Common myeloid progenitor, CD34-positive (primary cell): ENCODE measurements at regions not wholly inside any gene's neighbourhood (a gene's known extent, or its start where the extent isn't known, plus 50 kb on each side); places are given as distances from the start of the nearest gene placed in this dataset.
"Not testable (repeated sequence)": the region's sequence is repeated elsewhere in the genome, so short reads cannot be mapped to it uniquely, and the experiment has no call there.

Source experiments
- CTCF ChIA-PET: fragments of 350-600 bp; sonication (Branson Sonifier 250); formaldehyde crosslinking; loops from one replicate; lab custom pipeline; 2021; ENCODE audit warnings: antibody characterized with exemption; lab: Charles Lee
- POLR2A ChIA-PET: fragments of 350-600 bp; sonication (Branson Sonifier 250); formaldehyde crosslinking; loops from one replicate; lab custom pipeline; 2021; ENCODE audit warnings: antibody characterized with exemption; lab: Charles Lee
- DNase-seq, 3 donors: peaks; one replicate each; pipeline versions ENCODE4 v3.0.0 to v3.0.0-alpha.2; 2013
- H3K27ac ChIP-seq, 2 experiments: 1 replicate in 1 of 2; 2 replicates in 1 of 2; pipeline ENCODE4 v1.7.0; 2013; ENCODE audit warnings: inconsistent platforms in 2 of 2, low read length in 2 of 2, mild to moderate bottlenecking in 2 of 2, low read depth in 1 of 2, moderate library complexity in 1 of 2; ENCODE audit not compliant: severe bottlenecking in 2 of 2, insufficient read depth in 1 of 2, poor library complexity in 1 of 2
- H3K27me3 ChIP-seq, 5 experiments: replicated peaks in 2 of 5; 1 replicate in 3 of 5; 2 replicates in 2 of 5; pipeline versions ENCODE4 v1.6.1 to v1.7.0; 2013; ENCODE audit warnings: low read length in 4 of 5, mild to moderate bottlenecking in 2 of 5, moderate library complexity in 2 of 5, inconsistent platforms in 1 of 5; ENCODE audit not compliant: insufficient read depth in 5 of 5, control insufficient read depth in 4 of 5
- H3K36me3 ChIP-seq, 4 experiments: 1 replicate in 2 of 4; 2 replicates in 2 of 4; pipeline versions ENCODE4 v1.6.1 to v1.7.0; 2013; ENCODE audit warnings: low read length in 3 of 4, control low read depth in 1 of 4, mild to moderate bottlenecking in 1 of 4; ENCODE audit not compliant: control insufficient read depth in 4 of 4, insufficient read depth in 4 of 4
- H3K4me1 ChIP-seq, 4 experiments: 1 replicate in 3 of 4; 2 replicates in 1 of 4; pipeline versions ENCODE4 v1.6.1 to v1.7.1; 2013; ENCODE audit warnings: low read length in 3 of 4, mild to moderate bottlenecking in 3 of 4, control low read depth in 1 of 4, inconsistent platforms in 1 of 4, moderate library complexity in 1 of 4; ENCODE audit not compliant: control insufficient read depth in 4 of 4, insufficient read depth in 4 of 4; ENCODE audit errors: control extremely low read depth in 1 of 4
- H3K4me3 ChIP-seq, 7 experiments: 1 replicate in 4 of 7; 2 replicates in 3 of 7; pipeline versions ENCODE4 v1.5.1 to v1.7.0; 2013; ENCODE audit warnings: mild to moderate bottlenecking in 7 of 7, low read length in 6 of 7, moderate library complexity in 6 of 7, inconsistent platforms in 2 of 7, low read depth in 2 of 7, control low read depth in 1 of 7; ENCODE audit not compliant: insufficient read depth in 4 of 7, control insufficient read depth in 1 of 7; ENCODE audit errors: extremely low read depth in 1 of 7
- H3K9me3 ChIP-seq, 5 experiments: 1 replicate in 4 of 5; 2 replicates in 1 of 5; pipeline versions ENCODE4 v1.6.1 to v1.7.1; 2013; ENCODE audit warnings: low read length in 4 of 5, mild to moderate bottlenecking in 2 of 5, inconsistent platforms in 1 of 5, low read depth in 1 of 5, moderate library complexity in 1 of 5; ENCODE audit not compliant: control insufficient read depth in 4 of 5, insufficient read depth in 2 of 5; ENCODE audit errors: control extremely low read depth in 1 of 5
- WGBS: methylation state at CpG from one replicate; pipeline ENCODE4 v1.1.5; 2013; ENCODE audit not compliant: insufficient coverage; 5-methylcytosine and 5-hydroxymethylcytosine counted together

DNA sequence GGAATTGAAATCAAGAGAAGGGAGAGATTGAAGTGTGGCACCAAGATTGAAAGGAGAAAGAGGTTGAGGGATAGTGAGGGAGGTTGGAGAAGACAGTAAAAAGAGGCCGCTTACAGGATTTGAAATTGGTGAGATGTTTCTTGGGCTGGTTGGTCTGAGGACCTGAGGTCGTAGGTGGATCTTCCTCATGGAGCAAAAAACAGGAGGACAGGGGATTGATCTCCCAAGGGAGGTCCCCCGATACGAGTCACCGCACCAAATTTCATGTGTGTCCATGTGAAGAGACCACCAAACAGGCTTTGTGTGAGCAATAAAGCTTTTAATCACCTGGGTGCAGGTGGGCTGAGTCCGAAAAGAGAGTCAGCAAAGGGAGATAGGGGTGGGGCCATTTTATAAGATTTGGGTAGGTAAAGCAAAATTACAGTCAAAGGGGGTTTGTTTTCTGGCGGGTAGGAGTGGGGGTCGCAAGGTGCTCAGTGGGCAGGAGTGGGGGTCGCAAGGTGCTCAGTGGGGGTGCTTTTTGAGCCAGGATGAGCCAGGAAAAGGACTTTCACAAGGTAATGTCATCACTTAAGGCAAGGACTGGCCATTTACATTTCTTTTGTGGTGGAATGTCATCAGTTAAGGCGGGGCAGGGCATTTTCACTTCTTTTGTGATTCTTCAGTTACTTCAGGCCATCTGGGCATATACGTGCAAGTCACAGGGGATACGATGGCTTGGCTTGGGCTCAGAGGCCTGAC lies 505.5 kb downstream of the GRIN2A start:
- 91% methylated on average over 3 of the region's 12 CpGs for WGBS
- POLR2A ChIA-PET, result not testable (repeated sequence)

DNA sequence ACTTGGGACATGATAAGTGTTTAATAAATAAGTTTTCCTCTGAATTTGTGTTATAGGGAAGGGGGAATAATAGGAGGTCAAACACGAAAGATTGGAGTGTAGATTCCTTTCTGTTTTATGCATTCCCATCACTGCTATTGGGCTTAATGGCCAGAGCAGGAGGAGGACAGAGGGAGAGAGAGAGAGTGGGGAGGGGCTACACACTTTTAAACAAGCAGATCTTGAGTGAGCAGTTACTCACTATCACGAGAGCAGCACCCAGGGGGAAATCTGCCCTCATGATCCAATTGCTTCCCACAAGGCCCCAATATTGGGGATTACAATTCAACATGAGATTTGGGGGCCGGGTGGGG lies 505.0 kb downstream of the GRIN2A start:
- Histone ChIP-seq H3K9me3 (no peaks in the 10 kb centered on the region), H3K27me3 (peaks cover 0 to 3% (median 0%) of the 10 kb centered on the region in 5 experiments), H3K4me1 (no peaks in the 10 kb centered on the region), H3K4me3 (no peak overlapping the region), H3K27ac (no peak overlapping the region), H3K36me3 (no peaks in the 10 kb centered on the region)
- no peak for DNase-seq
- WGBS, result 72% methylated on average over 2 of the region's 3 CpGs
- POLR2A ChIA-PET, result no interaction called here
- CTCF ChIA-PET, result no interaction called here

More for the DNA sequence above, 505.5 kb downstream of the GRIN2A start:
- H3K4me1 ChIP-seq, H3K27ac ChIP-seq, H3K4me3 ChIP-seq, H3K9me3 ChIP-seq, H3K36me3 ChIP-seq, H3K27me3 ChIP-seq, CTCF ChIA-PET, DNase-seq: not testable (repeated sequence)

DNA sequence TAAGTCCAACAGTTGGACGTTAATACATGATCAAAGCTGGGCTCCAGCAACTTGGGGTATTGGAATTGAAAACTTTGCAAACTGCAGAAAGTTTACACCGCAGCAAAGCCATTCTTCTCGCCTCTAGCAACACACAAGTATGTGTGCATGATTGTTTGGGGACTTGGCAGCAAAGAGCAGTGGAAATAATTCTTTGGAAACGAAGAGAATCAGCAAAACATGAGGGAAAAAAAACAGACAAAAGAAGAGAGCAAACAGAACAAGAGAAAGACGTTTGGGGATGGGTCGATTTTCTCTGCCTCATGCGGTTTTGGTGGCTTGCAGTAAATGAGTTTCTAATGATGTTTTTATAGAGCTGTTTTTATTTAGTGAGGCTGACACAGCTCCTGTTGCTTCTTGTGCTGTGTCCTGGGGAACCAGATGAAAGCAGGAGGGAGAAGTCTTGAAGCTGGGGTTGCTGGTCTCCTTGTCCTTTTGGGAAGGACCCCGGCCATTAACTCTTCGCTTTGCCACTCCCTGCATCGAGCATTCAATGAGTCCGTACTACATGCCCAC lies 502.9 kb downstream of the GRIN2A start:
- Histone ChIP-seq H3K4me3 (no peak overlapping the region), H3K4me1 (no peaks in the 10 kb centered on the region), H3K36me3 (no peaks in the 10 kb centered on the region), H3K9me3 (peaks cover 0 to 8% (median 2%) of the 10 kb centered on the region in 5 experiments), H3K27ac (no peak overlapping the region), H3K27me3 (peaks cover 0 to 3% (median 0%) of the 10 kb centered on the region in 5 experiments)
- ChIA-PET CTCF (no interaction called here), POLR2A (no interaction called here)
- no peak for DNase-seq
- 55% methylated on average over 8 of the region's 11 CpGs for WGBS

DNA sequence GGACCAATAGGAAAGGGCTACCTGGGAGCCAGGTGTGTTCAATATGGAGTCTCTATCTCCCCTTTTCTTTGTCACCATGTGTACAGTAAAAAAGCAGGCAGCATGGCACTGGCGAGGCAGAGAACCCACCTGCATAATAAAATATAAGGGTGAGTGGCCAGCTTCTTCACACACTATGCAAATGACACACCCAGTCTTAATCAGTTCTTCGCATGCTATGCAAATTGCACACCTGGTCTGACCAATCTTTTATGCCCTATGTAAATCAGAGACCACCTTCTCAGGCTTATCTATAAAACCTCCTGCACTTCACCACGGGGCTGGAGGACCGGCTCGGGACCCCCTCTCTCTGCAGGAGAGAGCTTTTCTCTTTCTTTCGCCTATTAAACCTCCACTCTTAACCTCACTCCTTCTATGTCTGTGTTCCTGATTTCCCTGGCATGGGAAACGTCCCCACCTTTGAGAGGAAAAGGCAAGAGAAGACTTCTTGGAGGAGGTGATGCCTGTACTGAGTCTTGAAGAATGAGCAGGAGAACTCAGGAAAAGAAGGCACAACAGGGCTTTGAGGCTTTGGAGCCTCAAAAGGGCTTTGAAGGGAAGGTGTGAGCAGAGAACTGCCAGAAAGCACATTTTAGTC lies 502.1 kb downstream of the GRIN2A start:
- POLR2A ChIA-PET, result no interaction called here
- WGBS, result 65% methylated on average over 2 of the region's 7 CpGs

DNA sequence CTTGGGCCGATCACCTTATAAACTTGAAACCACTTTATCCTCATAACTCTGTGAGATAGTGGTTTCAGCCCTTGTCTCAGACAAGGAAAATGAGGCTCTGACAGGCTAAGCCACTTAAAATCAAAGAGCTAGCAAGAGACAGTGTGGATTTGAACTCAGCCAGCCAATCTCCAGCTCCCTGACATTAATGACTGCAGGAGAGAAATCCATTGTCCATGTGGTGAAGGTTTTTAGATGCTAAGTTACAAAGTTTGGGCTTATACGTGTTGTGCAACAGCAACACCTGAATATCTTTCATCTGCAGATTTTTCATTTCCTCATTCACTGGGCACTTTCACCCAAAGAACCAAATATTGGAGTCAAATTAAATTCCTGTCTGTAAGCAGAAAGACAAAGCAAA lies 501.3 kb downstream of the GRIN2A start:
- ChIA-PET POLR2A (no interaction called here), CTCF (no interaction called here)
- 83% methylated on average over 1 of the region's 2 CpGs for WGBS

More for the DNA sequence above, 502.1 kb downstream of the GRIN2A start:
- CTCF ChIA-PET, result no interaction called here
- no peaks in the 10 kb centered on the region for H3K36me3 ChIP-seq
- H3K27ac ChIP-seq, result no peak overlapping the region
- peaks cover 0 to 3% (median 0%) of the 10 kb centered on the region in 5 experiments for H3K27me3 ChIP-seq
- peaks cover 0 to 8% (median 2%) of the 10 kb centered on the region in 5 experiments for H3K9me3 ChIP-seq
- DNase-seq, result no peak
- no peak overlapping the region for H3K4me3 ChIP-seq
- H3K4me1 ChIP-seq, result no peaks in the 10 kb centered on the region

DNA sequence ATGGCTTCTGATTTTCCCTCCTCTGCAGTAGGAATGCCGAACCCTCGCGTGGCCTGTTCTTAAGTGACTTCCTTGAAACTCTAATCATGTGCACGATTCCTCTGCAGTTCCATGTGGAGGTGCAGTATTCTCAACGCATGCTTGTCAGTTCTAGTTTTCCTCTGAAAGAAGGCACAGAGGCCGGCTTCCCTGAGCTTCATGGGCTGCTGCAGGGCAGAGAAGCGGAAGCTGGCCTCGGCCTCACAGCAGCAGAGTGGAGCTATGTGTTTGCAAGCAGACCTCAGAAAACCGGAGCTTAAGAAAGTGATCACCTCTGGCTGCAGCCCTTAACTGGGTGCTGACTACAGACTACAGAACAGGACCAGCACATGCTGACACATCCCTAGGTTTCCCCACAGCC lies 500.7 kb downstream of the GRIN2A start:
- WGBS, result 74% methylated on average over 9 of the region's 9 CpGs
- CTCF ChIA-PET, result no interaction called here

More for the DNA sequence above, 501.3 kb downstream of the GRIN2A start:
- Histone ChIP-seq H3K27ac (no peak overlapping the region), H3K27me3 (peaks cover 0 to 3% (median 0%) of the 10 kb centered on the region in 5 experiments), H3K9me3 (peaks cover 0 to 8% (median 2%) of the 10 kb centered on the region in 5 experiments), H3K4me3 (no peak overlapping the region), H3K36me3 (no peaks in the 10 kb centered on the region), H3K4me1 (no peaks in the 10 kb centered on the region)
- no peak for DNase-seq

DNA sequence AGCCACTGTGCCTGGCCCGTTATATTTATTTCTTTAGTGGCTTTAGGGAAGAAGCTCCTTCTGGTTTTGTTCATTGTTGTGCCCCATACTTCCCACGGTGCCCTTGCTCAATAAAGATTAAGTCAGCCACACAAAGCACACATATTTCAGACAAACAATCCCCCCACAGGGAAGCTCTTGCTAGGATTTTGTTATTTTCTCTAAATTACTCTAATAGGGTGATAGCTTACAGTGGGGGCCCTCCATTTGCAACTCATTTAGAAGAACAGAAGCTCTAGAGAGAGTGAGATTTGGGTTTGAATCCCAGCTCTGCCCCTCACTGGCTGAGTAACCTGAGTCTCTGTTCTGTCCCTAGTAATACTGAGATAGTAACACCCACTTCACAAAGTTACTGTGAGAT lies 499.9 kb downstream of the GRIN2A start:
- DNase-seq, result no peak
- POLR2A ChIA-PET, result no interaction called here
- no peaks in the 10 kb centered on the region for H3K36me3 ChIP-seq
- H3K27me3 ChIP-seq, result peaks cover 0 to 3% (median 0%) of the 10 kb centered on the region in 5 experiments
- no peak overlapping the region for H3K27ac ChIP-seq
- H3K9me3 ChIP-seq, result peaks cover 0 to 8% (median 2%) of the 10 kb centered on the region in 5 experiments
- CTCF ChIA-PET, result no interaction called here
- no peak overlapping the region for H3K4me3 ChIP-seq
- WGBS, result 83% methylated on average over 1 of the region's 2 CpGs
- H3K4me1 ChIP-seq, result no peaks in the 10 kb centered on the region

More for the DNA sequence above, 500.7 kb downstream of the GRIN2A start:
- POLR2A ChIA-PET, result no interaction called here
- H3K27ac ChIP-seq, result no peak overlapping the region
- no peak for DNase-seq
- no peak overlapping the region for H3K4me3 ChIP-seq
- no peaks in the 10 kb centered on the region for H3K36me3 ChIP-seq
- peaks cover 0 to 8% (median 2%) of the 10 kb centered on the region in 5 experiments for H3K9me3 ChIP-seq
- H3K4me1 ChIP-seq, result no peaks in the 10 kb centered on the region
- peaks cover 0 to 3% (median 0%) of the 10 kb centered on the region in 5 experiments for H3K27me3 ChIP-seq
